ENCODE measurements at regions not wholly inside any gene's neighbourhood (a gene's known extent, or its start where the extent isn't known, plus 50 kb on each side); places are given as distances from the start of the nearest gene placed in this dataset.

GRCh38 chr16:17930280-17930679 lies 406.3 kb downstream of the NPIPA8 start:
- no peak for TF ChIP-seq CTCF (IDR thresholded peaks at IDR 0.05)
- TF ChIP-seq POLR2A (IDR thresholded peaks at IDR 0.05), result no peak

Measured in ovary (tissue), 3 donors.